SK-N-SH treated with all-trans-retinoic acid at 6 μM for 48 hours (cell line): ENCODE measurements at regions not wholly inside any gene's neighbourhood (a gene's known extent, or its start where the extent isn't known, plus 50 kb on each side); places are given as distances from the start of the nearest gene placed in this dataset.

Experiments
- SNAI2 ChIP-seq: fragments of 250-450 bp; sonication (Bioruptor Pico); IDR thresholded peaks from 2 replicates; pipeline ENCODE4 v1.5.0; 2020; ENCODE audit warnings: mild to moderate bottlenecking, moderate library complexity
- TF ChIP-seq, protein P1 (sequence below): fragments of 250-450 bp; sonication (Bioruptor Pico); IDR thresholded peaks from 2 replicates; pipeline ENCODE4 v1.8.0; 2020; ENCODE audit warnings: mild to moderate bottlenecking, moderate library complexity, borderline replicate concordance
- TF ChIP-seq, protein P2 (sequence below): fragments of 250-450 bp; sonication (Bioruptor Pico); IDR thresholded peaks from 2 replicates; pipeline ENCODE4 v1.5.0; 2020; ENCODE audit warnings: mild to moderate bottlenecking, moderate library complexity

DNA sequence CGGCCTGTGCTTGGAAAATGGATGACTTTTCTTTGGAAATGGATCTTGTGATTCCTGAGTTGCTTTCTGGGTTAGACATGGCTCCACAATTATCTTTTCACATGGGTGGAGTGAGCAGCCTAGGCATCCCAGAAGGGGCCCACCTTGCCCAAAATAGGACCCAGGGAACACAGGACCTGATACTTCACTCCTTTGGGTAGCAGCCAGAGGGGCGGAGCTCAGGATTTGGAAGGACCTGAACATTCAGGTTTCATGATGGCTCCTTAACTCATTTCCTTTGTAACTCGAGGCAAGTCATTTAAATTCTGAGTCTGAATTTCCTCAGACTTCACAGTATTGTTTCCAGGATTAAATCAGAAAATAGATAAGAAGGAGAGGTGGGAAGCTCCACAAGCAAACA is 178.3 kb upstream of the ZMIZ1 start:
- TF ChIP-seq, protein P1, sequence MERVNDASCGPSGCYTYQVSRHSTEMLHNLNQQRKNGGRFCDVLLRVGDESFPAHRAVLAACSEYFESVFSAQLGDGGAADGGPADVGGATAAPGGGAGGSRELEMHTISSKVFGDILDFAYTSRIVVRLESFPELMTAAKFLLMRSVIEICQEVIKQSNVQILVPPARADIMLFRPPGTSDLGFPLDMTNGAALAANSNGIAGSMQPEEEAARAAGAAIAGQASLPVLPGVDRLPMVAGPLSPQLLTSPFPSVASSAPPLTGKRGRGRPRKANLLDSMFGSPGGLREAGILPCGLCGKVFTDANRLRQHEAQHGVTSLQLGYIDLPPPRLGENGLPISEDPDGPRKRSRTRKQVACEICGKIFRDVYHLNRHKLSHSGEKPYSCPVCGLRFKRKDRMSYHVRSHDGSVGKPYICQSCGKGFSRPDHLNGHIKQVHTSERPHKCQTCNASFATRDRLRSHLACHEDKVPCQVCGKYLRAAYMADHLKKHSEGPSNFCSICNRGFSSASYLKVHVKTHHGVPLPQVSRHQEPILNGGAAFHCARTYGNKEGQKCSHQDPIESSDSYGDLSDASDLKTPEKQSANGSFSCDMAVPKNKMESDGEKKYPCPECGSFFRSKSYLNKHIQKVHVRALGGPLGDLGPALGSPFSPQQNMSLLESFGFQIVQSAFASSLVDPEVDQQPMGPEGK (CRISPR knock-in tag) = no peak
- TF ChIP-seq, protein P2, sequence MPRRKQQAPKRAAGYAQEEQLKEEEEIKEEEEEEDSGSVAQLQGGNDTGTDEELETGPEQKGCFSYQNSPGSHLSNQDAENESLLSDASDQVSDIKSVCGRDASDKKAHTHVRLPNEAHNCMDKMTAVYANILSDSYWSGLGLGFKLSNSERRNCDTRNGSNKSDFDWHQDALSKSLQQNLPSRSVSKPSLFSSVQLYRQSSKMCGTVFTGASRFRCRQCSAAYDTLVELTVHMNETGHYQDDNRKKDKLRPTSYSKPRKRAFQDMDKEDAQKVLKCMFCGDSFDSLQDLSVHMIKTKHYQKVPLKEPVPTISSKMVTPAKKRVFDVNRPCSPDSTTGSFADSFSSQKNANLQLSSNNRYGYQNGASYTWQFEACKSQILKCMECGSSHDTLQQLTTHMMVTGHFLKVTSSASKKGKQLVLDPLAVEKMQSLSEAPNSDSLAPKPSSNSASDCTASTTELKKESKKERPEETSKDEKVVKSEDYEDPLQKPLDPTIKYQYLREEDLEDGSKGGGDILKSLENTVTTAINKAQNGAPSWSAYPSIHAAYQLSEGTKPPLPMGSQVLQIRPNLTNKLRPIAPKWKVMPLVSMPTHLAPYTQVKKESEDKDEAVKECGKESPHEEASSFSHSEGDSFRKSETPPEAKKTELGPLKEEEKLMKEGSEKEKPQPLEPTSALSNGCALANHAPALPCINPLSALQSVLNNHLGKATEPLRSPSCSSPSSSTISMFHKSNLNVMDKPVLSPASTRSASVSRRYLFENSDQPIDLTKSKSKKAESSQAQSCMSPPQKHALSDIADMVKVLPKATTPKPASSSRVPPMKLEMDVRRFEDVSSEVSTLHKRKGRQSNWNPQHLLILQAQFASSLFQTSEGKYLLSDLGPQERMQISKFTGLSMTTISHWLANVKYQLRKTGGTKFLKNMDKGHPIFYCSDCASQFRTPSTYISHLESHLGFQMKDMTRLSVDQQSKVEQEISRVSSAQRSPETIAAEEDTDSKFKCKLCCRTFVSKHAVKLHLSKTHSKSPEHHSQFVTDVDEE (CRISPR knock-in tag) = no peak
- no peak for TF ChIP-seq SNAI2 (CRISPR knock-in tag)
